Astrocyte (in vitro differentiated cells and primary cell): ENCODE measurements at regions not wholly inside any gene's neighbourhood (a gene's known extent, or its start where the extent isn't known, plus 50 kb on each side); places are given as distances from the start of the nearest gene placed in this dataset.

Source experiments
- CTCF ChIP-seq: IDR thresholded peaks from 2 replicates; pipeline ENCODE4 v1.5.1; 2011; ENCODE audit warnings: low read depth, mild to moderate bottlenecking, inconsistent platforms, low read length, moderate library complexity; ENCODE audit not compliant: insufficient read depth
- EZH2 ChIP-seq: IDR thresholded peaks from 2 replicates; pipeline ENCODE4 v1.6.1; 2012; ENCODE audit warnings: mild to moderate bottlenecking, low read length, inconsistent platforms; ENCODE audit not compliant: insufficient read depth

- TF ChIP-seq CTCF, result peak; percentile 75
- TF ChIP-seq EZH2, result no peak
Measured at GRCh38 chr7:86939197-86939814, 120.1 kb downstream of the ELAPOR2 start.
